ENCODE measurements at regions not wholly inside any gene's neighbourhood (a gene's known extent, or its start where the extent isn't known, plus 50 kb on each side); places are given as distances from the start of the nearest gene placed in this dataset.

DNA sequence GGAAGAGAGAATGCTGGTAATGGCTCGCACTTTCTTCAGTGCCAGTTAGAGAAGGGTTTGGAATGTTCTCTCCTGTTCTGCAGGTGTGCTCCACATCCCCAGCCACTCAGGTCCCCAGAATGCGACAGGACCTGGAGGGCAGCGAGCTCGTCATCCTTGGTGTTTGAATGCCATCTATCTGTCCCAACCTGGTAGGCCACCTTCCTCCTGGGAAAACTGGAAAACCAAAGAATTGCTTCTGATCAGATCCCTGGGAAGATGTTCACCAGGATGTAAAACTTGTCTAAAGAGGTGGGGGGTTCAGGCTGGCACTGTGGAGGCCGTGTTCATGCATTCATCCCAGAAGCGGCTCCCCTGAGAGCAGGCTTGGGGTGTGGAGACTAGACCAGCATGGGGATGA is 379.5 kb downstream of the GLRX3 start:
- TF ChIP-seq SP1 (IDR thresholded peaks at IDR 0.05) (no peak), ELF4 (IDR thresholded peaks at IDR 0.05) (no peak), SUZ12 (IDR thresholded peaks at IDR 0.05) (no peak), FOXA1 (IDR thresholded peaks at IDR 0.05) (no peak), NFRKB (IDR thresholded peaks at IDR 0.05) (no peak), FOXK2 (IDR thresholded peaks at IDR 0.05) (no peak), TARDBP (IDR thresholded peaks at IDR 0.05) (no peak), CTBP1 (IDR thresholded peaks at IDR 0.05; ENCODE audit: borderline replicate concordance) (no peak), FOXM1 (IDR thresholded peaks at IDR 0.05; ENCODE audit: borderline replicate concordance) (no peak)

All from HEK293T (cell line).